PC-3 (cell line): ENCODE measurements at regions not wholly inside any gene's neighbourhood (a gene's known extent, or its start where the extent isn't known, plus 50 kb on each side); places are given as distances from the start of the nearest gene placed in this dataset.
A peak's percentile ranks its signal among the peaks of the same experiment; 100 is the strongest.

ENCODE experiments used
- ATAC-seq: fragments of 200-7000 bp; cut with Tn5 transposase; 2 replicates; pipeline ENCODE4 v1.9.1; 2020; ENCODE audit warnings: mild to moderate bottlenecking, moderate library complexity
- BruUV-seq: library from RNA; stranded (reverse); fragments of 400-500 nt; replicated peaks from 2 replicates; lab custom pipeline; 2021; lab: Mats Ljungman, UMichigan
- CTCF ChIA-PET: fragments of 300-600 bp; sonication (Branson Sonifier 250); formaldehyde crosslinking; loops from one replicate; lab custom pipeline; 2022; ENCODE audit warnings: antibody characterized with exemption; lab: Charles Lee
- POLR2A ChIA-PET: fragments of 300-600 bp; sonication (Branson Sonifier 250); formaldehyde crosslinking; loops from one replicate; lab custom pipeline; 2022; ENCODE audit warnings: antibody characterized with exemption; ENCODE audit not compliant: unreplicated experiment; lab: Charles Lee
- DNase-seq: peaks from one replicate; pipeline ENCODE4 v3.0.0-alpha.2; 2015
- H2AFZ ChIP-seq: fragments of 300-600 bp; sonication (generic); 2 replicates; pipeline ENCODE4 v1.6.0; 2016; ENCODE audit warnings: antibody characterized with exemption, low read length
- H3F3A ChIP-seq: fragments of 300-600 bp; sonication (generic); one replicate; pipeline ENCODE4 v1.6.0; 2017; ENCODE audit warnings: antibody characterized with exemption, low read length, control low read depth, mild to moderate bottlenecking; ENCODE audit not compliant: unreplicated experiment
- H3K27ac ChIP-seq: fragments of 300-600 bp; sonication (generic); 2 replicates; pipeline ENCODE4 v1.5.1; 2016; ENCODE audit warnings: mild to moderate bottlenecking, low read length
- H3K27me3 ChIP-seq: fragments of 300-600 bp; sonication (generic); 2 replicates; pipeline ENCODE4 v1.6.1; 2016; ENCODE audit warnings: low read length, mixed read lengths
- H3K36me3 ChIP-seq: fragments of 300-600 bp; sonication (generic); 2 replicates; pipeline ENCODE4 v1.6.1; 2016; ENCODE audit warnings: low read depth, mixed run types, low read length, mixed read lengths
- H3K4me1 ChIP-seq: fragments of 300-600 bp; sonication (generic); 2 replicates; pipeline ENCODE4 v1.5.1; 2016; ENCODE audit warnings: low read length; ENCODE audit not compliant: insufficient read depth
- H3K4me2 ChIP-seq: fragments of 300-600 bp; sonication (generic); 2 replicates; pipeline ENCODE4 v1.6.0; 2016; ENCODE audit warnings: low read length
- H3K4me3 ChIP-seq: fragments of 300-600 bp; sonication (generic); 2 replicates; pipeline ENCODE4 v1.5.1; 2016; ENCODE audit warnings: mild to moderate bottlenecking, low read length, mixed read lengths
- H3K79me2 ChIP-seq: fragments of 300-600 bp; sonication (generic); 2 replicates; pipeline ENCODE4 v1.6.1; 2017; ENCODE audit warnings: low read length, mixed read lengths
- H3K9ac ChIP-seq: fragments of 300-600 bp; sonication (generic); 2 replicates; pipeline ENCODE4 v1.6.0; 2016; ENCODE audit warnings: mild to moderate bottlenecking, low read length
- H3K9me2 ChIP-seq: fragments of 300-600 bp; sonication (generic); replicated peaks from 2 replicates; pipeline ENCODE4 v1.6.1; 2016; ENCODE audit warnings: mixed run types, low read length, mixed read lengths
- H3K9me3 ChIP-seq: fragments of 300-600 bp; sonication (generic); 2 replicates; pipeline ENCODE4 v1.6.1; 2016; ENCODE audit warnings: low read length, mixed read lengths
- H4K20me1 ChIP-seq: fragments of 300-600 bp; sonication (generic); 2 replicates; pipeline ENCODE4 v1.6.1; 2016; ENCODE audit warnings: low read length, mixed read lengths
- CTCF ChIP-seq: fragments of 300-600 bp; sonication (generic); conservative IDR thresholded peaks from 2 replicates; pipeline ENCODE4 v1.5.1; 2017; ENCODE audit warnings: antibody characterized with exemption, low read depth, mild to moderate bottlenecking, low read length
- EZH2 ChIP-seq: fragments of 300-600 bp; sonication (generic); IDR thresholded peaks from one replicate; pipeline ENCODE4 v1.6.1; 2017; ENCODE audit warnings: antibody characterized with exemption, mild to moderate bottlenecking, low read length; ENCODE audit not compliant: unreplicated experiment
- EZH2phosphoT487 ChIP-seq: fragments of 300-600 bp; sonication (generic); IDR thresholded peaks from 2 replicates; pipeline ENCODE4 v1.6.1; 2018; ENCODE audit warnings: mild to moderate bottlenecking, antibody characterized with exemption, low read length, borderline replicate concordance
- intact Hi-C: fragments of 100-400 bp; cut with micrococcal nuclease; formaldehyde crosslinking; loops from 2 replicates; pipeline ENCODE4 v1.9.0; 2023

GRCh38 chr2:66895206-66895605 lies 460.3 kb downstream of the MEIS1 start:
- BruUV-seq, result no TSS peak
- CTCF ChIA-PET, result no interaction called here

GRCh38 chr2:66896131-66896530 lies 461.2 kb downstream of the MEIS1 start:
- no peaks in the 10 kb centered on the region for H3K4me1 ChIP-seq
- H3K9me2 ChIP-seq, result no peaks in the 10 kb centered on the region
- H3K4me2 ChIP-seq, result no peak overlapping the region
- no peak overlapping the region for H3K9ac ChIP-seq
- no TSS peak for BruUV-seq
- ChIA-PET CTCF (no interaction called here), POLR2A (no interaction called here)
- TF ChIP-seq EZH2phosphoT487, result no peak
- TF ChIP-seq CTCF, result no peak
- no peak for TF ChIP-seq EZH2
- H3K4me3 ChIP-seq, result no peak overlapping the region
- H3F3A ChIP-seq, result no peaks in the 10 kb centered on the region
- intact Hi-C loops, result no loop called here
- H4K20me1 ChIP-seq, result no peaks in the 10 kb centered on the region
- no peaks in the 10 kb centered on the region for H3K9me3 ChIP-seq
- no peak for DNase-seq
- H3K79me2 ChIP-seq, result no peaks in the 10 kb centered on the region
- no peaks in the 10 kb centered on the region for H3K27me3 ChIP-seq
- no peak for ATAC-seq
- H3K36me3 ChIP-seq, result no peaks in the 10 kb centered on the region
- no peak overlapping the region for H3K27ac ChIP-seq
- H2AFZ ChIP-seq, result no peak overlapping the region

More at GRCh38 chr2:66895206-66895605, 460.3 kb downstream of the MEIS1 start:
- intact Hi-C loops, result no loop called here
- H2AFZ ChIP-seq, result no peak overlapping the region
- no peak for ATAC-seq
- no peak overlapping the region for H3K4me2 ChIP-seq
- no peaks in the 10 kb centered on the region for H3K9me3 ChIP-seq
- no peaks in the 10 kb centered on the region for H3K27me3 ChIP-seq
- no peaks in the 10 kb centered on the region for H3F3A ChIP-seq
- TF ChIP-seq EZH2phosphoT487 (no peak), EZH2 (no peak), CTCF (no peak)
- H3K36me3 ChIP-seq, result no peaks in the 10 kb centered on the region
- H3K27ac ChIP-seq, result no peak overlapping the region
- H3K9ac ChIP-seq, result no peak overlapping the region
- POLR2A ChIA-PET, result no interaction called here
- DNase-seq, result no peak
- peaks cover 6% of the 10 kb centered on the region for H3K4me1 ChIP-seq
- H3K79me2 ChIP-seq, result no peaks in the 10 kb centered on the region
- no peak overlapping the region for H3K4me3 ChIP-seq
- no peaks in the 10 kb centered on the region for H4K20me1 ChIP-seq
- no peaks in the 10 kb centered on the region for H3K9me2 ChIP-seq

- no peak overlapping the region for H3K9ac ChIP-seq
- no peak overlapping the region for H3K4me2 ChIP-seq
- CTCF ChIA-PET, result no interaction called here
Observed at GRCh38 chr2:66897181-66897580, 462.3 kb downstream of the MEIS1 start.

More at GRCh38 chr2:66897181-66897580, 462.3 kb downstream of the MEIS1 start:
- TF ChIP-seq EZH2 (no peak), EZH2phosphoT487 (no peak), CTCF (no peak)
- Histone ChIP-seq H3F3A (no peaks in the 10 kb centered on the region), H3K36me3 (no peaks in the 10 kb centered on the region), H3K79me2 (no peaks in the 10 kb centered on the region), H2AFZ (no peak overlapping the region), H3K9me2 (no peaks in the 10 kb centered on the region), H4K20me1 (no peaks in the 10 kb centered on the region), H3K27me3 (no peaks in the 10 kb centered on the region), H3K9me3 (no peaks in the 10 kb centered on the region), H3K4me3 (no peak overlapping the region), H3K27ac (no peak overlapping the region), H3K4me1 (no peaks in the 10 kb centered on the region)
- intact Hi-C loops, result no loop called here
- DNase-seq (peak; percentile 9), ATAC-seq (no peak)
- no TSS peak for BruUV-seq
- POLR2A ChIA-PET, result no interaction called here
